ENCODE measurements at regions not wholly inside any gene's neighbourhood (a gene's known extent, or its start where the extent isn't known, plus 50 kb on each side); places are given as distances from the start of the nearest gene placed in this dataset.

- DNase-seq (ENCODE audit: low spot score) = no peak
Measured at GRCh38 chr4:35824231-35824630, 420.1 kb downstream of the ARAP2 start.

- no peak for DNase-seq (ENCODE audit: low spot score)
Measured at GRCh38 chr4:35835893-35836292, 408.4 kb downstream of the ARAP2 start.

- no peak for DNase-seq (ENCODE audit: low spot score)
Measured at GRCh38 chr4:35836596-35836995, 407.7 kb downstream of the ARAP2 start.

- no peak for DNase-seq (ENCODE audit: low spot score)
Measured at GRCh38 chr4:35867057-35867456, 377.3 kb downstream of the ARAP2 start.

GRCh38 chr4:35872273-35872672, 372.0 kb downstream of the ARAP2 start:
- DNase-seq (ENCODE audit: low spot score) = no peak

- no peak for DNase-seq (ENCODE audit: low spot score)
Measured at GRCh38 chr4:35879479-35879878, 364.8 kb downstream of the ARAP2 start.

- no peak for DNase-seq (ENCODE audit: low spot score)
Measured at GRCh38 chr4:35883108-35883507, 361.2 kb downstream of the ARAP2 start.

GRCh38 chr4:35884714-35885480, 359.4 kb downstream of the ARAP2 start:
- no peak for DNase-seq (ENCODE audit: low spot score)

- no peak for DNase-seq (ENCODE audit: low spot score)
Measured at GRCh38 chr4:35897808-35898207, 346.5 kb downstream of the ARAP2 start.

GRCh38 chr4:35900286-35901243, 343.7 kb downstream of the ARAP2 start:
- DNase-seq (ENCODE audit: low spot score) = no peak

- DNase-seq (ENCODE audit: low spot score) = no peak
Measured at GRCh38 chr4:35912174-35912573, 332.1 kb downstream of the ARAP2 start.

GRCh38 chr4:35918491-35918977, 325.8 kb downstream of the ARAP2 start:
- peak; percentile 10 for DNase-seq (ENCODE audit: low spot score)

- no peak for DNase-seq (ENCODE audit: low spot score)
Measured at GRCh38 chr4:35925806-35926205, 318.5 kb downstream of the ARAP2 start.

GRCh38 chr4:35926788-35927187, 317.5 kb downstream of the ARAP2 start:
- DNase-seq (ENCODE audit: low spot score) = no peak

GRCh38 chr4:35933901-35934300, 310.4 kb downstream of the ARAP2 start:
- no peak for DNase-seq (ENCODE audit: low spot score)

GRCh38 chr4:35934320-35934981, 309.9 kb downstream of the ARAP2 start:
- peak; percentile 13 for DNase-seq (ENCODE audit: low spot score)

GRCh38 chr4:35938936-35939335, 305.4 kb downstream of the ARAP2 start:
- DNase-seq (ENCODE audit: low spot score) = no peak

- no peak for DNase-seq (ENCODE audit: low spot score)
Measured at GRCh38 chr4:35939751-35940150, 304.6 kb downstream of the ARAP2 start.

- no peak for DNase-seq (ENCODE audit: low spot score)
Measured at GRCh38 chr4:35942092-35942491, 302.2 kb downstream of the ARAP2 start.

- DNase-seq (ENCODE audit: low spot score) = no peak
Measured at GRCh38 chr4:35943606-35944005, 300.7 kb downstream of the ARAP2 start.

GRCh38 chr4:35948171-35948570, 296.1 kb downstream of the ARAP2 start:
- no peak for DNase-seq (ENCODE audit: low spot score)

GRCh38 chr4:35950442-35950841, 293.9 kb downstream of the ARAP2 start:
- no peak for DNase-seq (ENCODE audit: low spot score)

All from iPS-NIHi11 (cell line).